Activated naive CD8-positive, alpha-beta T cell (primary cell): ENCODE measurements at regions not wholly inside any gene's neighbourhood (a gene's known extent, or its start where the extent isn't known, plus 50 kb on each side); places are given as distances from the start of the nearest gene placed in this dataset.
"Not testable (repeated sequence)": the region's sequence is repeated elsewhere in the genome, so short reads cannot be mapped to it uniquely, and the experiment has no call there.

Source experiments
- H3K27ac Mint-ChIP-seq: one replicate; pipeline ENCODE4 v1.8.0; 2021; ENCODE audit warnings: mixed read lengths
- H3K27me3 Mint-ChIP-seq: one replicate; pipeline ENCODE4 v1.8.0; 2021; ENCODE audit warnings: mixed read lengths
- H3K36me3 Mint-ChIP-seq: one replicate; pipeline ENCODE4 v1.8.0; 2021; ENCODE audit warnings: mixed read lengths
- H3K4me1 Mint-ChIP-seq: one replicate; pipeline ENCODE4 v1.8.0; 2021; ENCODE audit warnings: low read depth, mixed read lengths
- H3K4me3 Mint-ChIP-seq: one replicate; pipeline ENCODE4 v1.8.0; 2021; ENCODE audit warnings: mild to moderate bottlenecking, mixed read lengths
- H3K9me3 Mint-ChIP-seq: one replicate; pipeline ENCODE4 v1.8.0; 2021; ENCODE audit warnings: low read depth, mixed read lengths

GRCh38 chr14:48731260-48731659, 854.9 kb downstream of the RPS29 start:
- no peaks in the 10 kb centered on the region for H3K36me3 Mint-ChIP-seq
- H3K4me3 Mint-ChIP-seq: no peak overlapping the region
- H3K27ac Mint-ChIP-seq: no peak overlapping the region
- no peaks in the 10 kb centered on the region for H3K27me3 Mint-ChIP-seq
- no peaks in the 10 kb centered on the region for H3K4me1 Mint-ChIP-seq
- no peaks in the 10 kb centered on the region for H3K9me3 Mint-ChIP-seq

GRCh38 chr14:48726080-48726642, 860.0 kb downstream of the RPS29 start:
- H3K4me3 Mint-ChIP-seq: no peak overlapping the region
- no peaks in the 10 kb centered on the region for H3K27me3 Mint-ChIP-seq
- H3K36me3 Mint-ChIP-seq: no peaks in the 10 kb centered on the region
- H3K4me1 Mint-ChIP-seq: no peaks in the 10 kb centered on the region
- no peak overlapping the region for H3K27ac Mint-ChIP-seq
- H3K9me3 Mint-ChIP-seq: peaks cover 2% of the 10 kb centered on the region

- H3K4me1 Mint-ChIP-seq: no peaks in the 10 kb centered on the region
- no peak overlapping the region for H3K27ac Mint-ChIP-seq
- H3K36me3 Mint-ChIP-seq: no peaks in the 10 kb centered on the region
- H3K27me3 Mint-ChIP-seq: no peaks in the 10 kb centered on the region
- H3K4me3 Mint-ChIP-seq: no peak overlapping the region
- peaks cover 7% of the 10 kb centered on the region for H3K9me3 Mint-ChIP-seq
Measured at GRCh38 chr14:48725051-48725734, 861.0 kb downstream of the RPS29 start.

GRCh38 chr14:48723841-48724495, 862.2 kb downstream of the RPS29 start:
- H3K27ac Mint-ChIP-seq: no peak overlapping the region
- H3K4me3 Mint-ChIP-seq: no peak overlapping the region
- no peaks in the 10 kb centered on the region for H3K27me3 Mint-ChIP-seq
- no peaks in the 10 kb centered on the region for H3K4me1 Mint-ChIP-seq
- no peaks in the 10 kb centered on the region for H3K36me3 Mint-ChIP-seq
- H3K9me3 Mint-ChIP-seq: peaks cover 10% of the 10 kb centered on the region

- Mint-ChIP-seq H3K36me3 (no peaks in the 10 kb centered on the region), H3K27me3 (no peaks in the 10 kb centered on the region), H3K4me1 (no peaks in the 10 kb centered on the region), H3K4me3 (no peak overlapping the region), H3K9me3 (peaks cover under 1% of the 10 kb centered on the region), H3K27ac (no peak overlapping the region)
Measured at GRCh38 chr14:48714366-48714765, 871.8 kb downstream of the RPS29 start.

GRCh38 chr14:48710133-48710532, 876.0 kb downstream of the RPS29 start:
- Mint-ChIP-seq H3K27ac (no peak overlapping the region), H3K36me3 (no peaks in the 10 kb centered on the region), H3K4me3 (no peak overlapping the region), H3K27me3 (no peaks in the 10 kb centered on the region), H3K4me1 (no peaks in the 10 kb centered on the region), H3K9me3 (no peaks in the 10 kb centered on the region)

GRCh38 chr14:48709277-48709785, 876.8 kb downstream of the RPS29 start:
- H3K27me3 Mint-ChIP-seq: no peaks in the 10 kb centered on the region
- no peak overlapping the region for H3K4me3 Mint-ChIP-seq
- H3K4me1 Mint-ChIP-seq: no peaks in the 10 kb centered on the region
- no peak overlapping the region for H3K27ac Mint-ChIP-seq
- no peaks in the 10 kb centered on the region for H3K36me3 Mint-ChIP-seq
- no peaks in the 10 kb centered on the region for H3K9me3 Mint-ChIP-seq

- Mint-ChIP-seq H3K9me3 (no peaks in the 10 kb centered on the region), H3K4me1 (no peaks in the 10 kb centered on the region), H3K27me3 (no peaks in the 10 kb centered on the region), H3K4me3 (no peak overlapping the region), H3K27ac (no peak overlapping the region), H3K36me3 (no peaks in the 10 kb centered on the region)
Measured at GRCh38 chr14:48704639-48705038, 881.5 kb downstream of the RPS29 start.

- no peaks in the 10 kb centered on the region for H3K36me3 Mint-ChIP-seq
- no peaks in the 10 kb centered on the region for H3K4me1 Mint-ChIP-seq
- H3K9me3 Mint-ChIP-seq: no peaks in the 10 kb centered on the region
- no peak overlapping the region for H3K4me3 Mint-ChIP-seq
- no peak overlapping the region for H3K27ac Mint-ChIP-seq
- no peaks in the 10 kb centered on the region for H3K27me3 Mint-ChIP-seq
Measured at GRCh38 chr14:48703728-48704467, 882.3 kb downstream of the RPS29 start.

- H3K4me3 Mint-ChIP-seq, H3K9me3 Mint-ChIP-seq, H3K4me1 Mint-ChIP-seq, H3K27me3 Mint-ChIP-seq, H3K27ac Mint-ChIP-seq, H3K36me3 Mint-ChIP-seq: not testable (repeated sequence)
Measured at GRCh38 chr14:48697362-48697761, 888.8 kb downstream of the RPS29 start.

GRCh38 chr14:48693793-48694192, 892.4 kb downstream of the RPS29 start:
- no peaks in the 10 kb centered on the region for H3K36me3 Mint-ChIP-seq
- H3K4me3 Mint-ChIP-seq: no peak overlapping the region
- no peaks in the 10 kb centered on the region for H3K4me1 Mint-ChIP-seq
- H3K27me3 Mint-ChIP-seq: no peaks in the 10 kb centered on the region
- H3K9me3 Mint-ChIP-seq: peaks cover 9% of the 10 kb centered on the region
- H3K27ac Mint-ChIP-seq: no peak overlapping the region

GRCh38 chr14:48690349-48690748, 895.8 kb downstream of the RPS29 start:
- no peak overlapping the region for H3K27ac Mint-ChIP-seq
- H3K4me3 Mint-ChIP-seq: no peak overlapping the region
- no peaks in the 10 kb centered on the region for H3K9me3 Mint-ChIP-seq
- no peaks in the 10 kb centered on the region for H3K27me3 Mint-ChIP-seq
- H3K36me3 Mint-ChIP-seq: no peaks in the 10 kb centered on the region
- H3K4me1 Mint-ChIP-seq: no peaks in the 10 kb centered on the region

GRCh38 chr14:48686650-48687049, 899.5 kb downstream of the RPS29 start:
- no peaks in the 10 kb centered on the region for H3K27me3 Mint-ChIP-seq
- no peak overlapping the region for H3K27ac Mint-ChIP-seq
- no peaks in the 10 kb centered on the region for H3K36me3 Mint-ChIP-seq
- H3K4me3 Mint-ChIP-seq: no peak overlapping the region
- H3K4me1 Mint-ChIP-seq: no peaks in the 10 kb centered on the region
- H3K9me3 Mint-ChIP-seq: peaks cover 4% of the 10 kb centered on the region

GRCh38 chr14:48672506-48672905, 913.7 kb downstream of the RPS29 start:
- Mint-ChIP-seq H3K9me3 (peaks cover 14% of the 10 kb centered on the region), H3K27me3 (no peaks in the 10 kb centered on the region), H3K4me3 (no peak overlapping the region), H3K4me1 (no peaks in the 10 kb centered on the region), H3K27ac (no peak overlapping the region), H3K36me3 (no peaks in the 10 kb centered on the region)

- H3K4me1 Mint-ChIP-seq: no peaks in the 10 kb centered on the region
Measured at GRCh38 chr14:48670939-48671338, 915.2 kb downstream of the RPS29 start.

More at GRCh38 chr14:48670939-48671338, 915.2 kb downstream of the RPS29 start:
- H3K36me3 Mint-ChIP-seq: no peaks in the 10 kb centered on the region
- H3K9me3 Mint-ChIP-seq: peaks cover 11% of the 10 kb centered on the region
- H3K27ac Mint-ChIP-seq: no peak overlapping the region
- no peak overlapping the region for H3K4me3 Mint-ChIP-seq
- no peaks in the 10 kb centered on the region for H3K27me3 Mint-ChIP-seq
